COLO829 (cell line): ENCODE measurements at regions not wholly inside any gene's neighbourhood (a gene's known extent, or its start where the extent isn't known, plus 50 kb on each side); places are given as distances from the start of the nearest gene placed in this dataset.

Experiments
- DNase-seq: peaks from one replicate; pipeline ENCODE4 v3.0.0; 2012; ENCODE audit warnings: low spot score

- peak; percentile 79 for DNase-seq
Measured at GRCh38 chr20:20824924-20825584, 112.6 kb upstream of the RALGAPA2 start.

- DNase-seq: no peak
Measured at GRCh38 chr20:20823476-20823881, 111.0 kb upstream of the RALGAPA2 start.

GRCh38 chr20:20821484-20822260 lies 109.2 kb upstream of the RALGAPA2 start:
- peak; percentile 58 for DNase-seq

DNA sequence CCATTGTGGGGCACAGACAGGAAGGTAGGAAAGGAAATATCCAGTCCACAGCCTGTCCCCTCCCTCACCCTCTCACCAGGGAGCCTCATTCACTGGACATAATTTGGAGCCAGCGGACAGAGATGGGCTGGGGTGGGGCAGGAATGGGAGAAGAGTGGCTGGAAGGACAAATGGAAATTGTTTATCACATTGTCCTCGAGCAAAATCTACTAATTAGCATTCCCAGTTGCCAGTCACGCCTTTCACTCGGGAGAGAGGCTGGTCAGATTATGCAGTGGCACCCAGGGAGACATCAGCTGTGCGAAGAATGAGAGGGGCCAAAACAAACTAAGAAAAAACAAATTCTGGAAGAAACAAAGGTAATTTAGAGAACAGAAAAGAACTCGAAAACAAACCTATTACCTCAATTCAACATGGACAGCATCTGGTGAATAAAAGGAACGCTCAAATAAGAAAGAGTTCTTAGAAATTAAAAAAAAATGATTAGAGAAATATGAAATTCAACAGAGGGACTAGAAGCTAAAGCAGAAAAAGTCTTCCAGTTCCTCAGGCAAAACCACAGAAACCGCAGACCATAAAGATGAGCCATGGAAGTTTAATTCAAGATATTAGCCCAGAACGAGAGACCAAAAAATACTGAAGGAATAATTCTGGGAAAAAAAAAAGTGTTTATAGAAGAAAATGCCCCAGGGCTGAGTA lies 108.5 kb upstream of the RALGAPA2 start:
- no peak for DNase-seq

DNA sequence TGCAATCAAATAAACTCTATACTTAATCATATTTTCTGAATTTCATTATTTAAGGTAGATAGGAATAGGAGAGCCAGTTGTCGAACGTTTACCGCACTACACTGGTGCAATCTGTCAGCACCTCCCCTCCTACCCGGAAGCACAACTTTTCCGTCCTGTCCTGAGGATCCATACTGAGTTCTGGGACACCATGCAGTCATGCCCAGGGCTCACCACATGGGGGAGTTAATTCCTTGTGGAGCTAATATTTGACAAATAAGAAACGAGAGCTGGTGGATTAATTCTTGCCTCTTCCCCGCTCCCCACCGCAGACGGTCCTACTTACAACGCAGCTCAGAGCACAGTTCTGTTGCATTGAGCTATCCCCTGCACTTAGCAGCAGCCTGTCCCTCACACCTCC lies 107.7 kb upstream of the RALGAPA2 start:
- peak; percentile 68 for DNase-seq

- no peak for DNase-seq
Measured at GRCh38 chr20:20816969-20817755, 104.7 kb upstream of the RALGAPA2 start.

DNA sequence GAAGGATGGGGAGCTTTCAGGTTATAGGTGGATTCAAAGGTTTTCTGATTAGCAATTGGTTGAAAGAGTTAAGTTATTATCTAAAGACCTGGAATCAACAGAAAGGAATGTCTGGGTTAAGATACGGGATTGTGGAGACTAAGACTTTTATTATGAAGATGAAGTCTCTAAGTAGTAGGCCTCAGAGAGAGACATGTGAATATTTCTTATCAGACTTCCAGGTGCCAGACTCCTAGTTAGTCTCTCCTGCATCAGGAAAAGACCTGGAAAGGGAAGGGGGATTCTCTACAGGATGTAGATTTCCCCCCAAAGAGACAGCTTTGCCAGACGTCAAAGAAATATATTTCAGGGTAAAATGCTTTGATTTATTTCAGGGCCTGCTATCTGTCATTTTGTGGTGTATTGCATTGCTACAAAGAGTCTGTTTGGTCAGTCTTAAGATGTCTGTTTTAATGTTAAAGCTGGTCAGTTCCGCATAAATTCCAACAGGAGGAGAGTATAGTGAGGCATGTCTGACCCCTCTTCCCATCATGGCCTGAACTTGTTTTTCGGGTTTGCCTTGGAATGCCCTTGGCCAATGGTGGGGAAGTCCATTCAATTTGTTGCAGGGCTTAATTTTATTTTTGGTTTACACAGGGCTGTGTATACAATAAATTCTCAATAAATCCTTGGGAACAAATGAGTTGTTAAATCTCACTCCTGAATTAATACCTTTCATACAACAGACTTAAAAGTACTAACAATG lies 103.4 kb upstream of the RALGAPA2 start:
- DNase-seq: no peak

DNA sequence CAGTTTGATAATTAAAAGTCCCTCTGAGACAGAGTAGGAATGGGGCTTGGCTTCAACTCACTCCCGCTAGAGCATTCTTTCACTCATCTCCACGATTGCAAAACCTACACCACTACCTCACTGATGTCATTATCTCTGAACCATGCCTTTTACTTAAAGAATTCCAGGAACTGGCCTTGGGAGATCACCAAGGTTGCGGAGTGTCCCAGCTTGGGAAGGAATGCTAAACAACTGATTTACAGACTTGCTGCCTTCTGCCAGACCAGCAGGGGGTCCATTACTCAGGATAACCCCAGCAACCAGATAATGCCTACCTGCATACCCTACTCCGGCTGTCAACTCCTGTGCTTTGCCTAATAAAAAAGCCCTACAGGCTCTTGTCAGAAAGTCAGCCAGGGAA lies 102.2 kb upstream of the RALGAPA2 start:
- no peak for DNase-seq

DNA sequence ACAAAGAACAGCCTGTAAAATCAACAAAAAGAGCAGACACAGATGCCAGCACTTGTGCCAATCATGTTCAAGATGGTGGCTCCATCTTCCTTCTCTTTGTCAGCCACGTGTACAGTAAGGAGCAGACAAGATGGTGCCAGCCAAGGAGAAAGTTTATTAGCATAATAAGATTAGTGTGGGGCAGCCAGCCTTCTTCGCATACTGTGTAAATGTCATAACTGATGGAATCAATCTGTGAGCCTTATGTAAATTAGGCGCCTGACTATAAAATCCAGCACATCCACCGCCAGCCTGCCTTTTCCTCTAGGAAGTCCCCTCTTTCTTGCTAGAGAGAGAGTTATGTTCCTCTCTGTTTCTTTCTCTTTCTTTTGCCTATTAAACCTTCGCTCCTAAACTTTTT lies 99.7 kb upstream of the RALGAPA2 start:
- no peak for DNase-seq

- no peak for DNase-seq
Measured at GRCh38 chr20:20808016-20808415, 95.6 kb upstream of the RALGAPA2 start.

GRCh38 chr20:20806121-20807095 lies 94.0 kb upstream of the RALGAPA2 start:
- no peak for DNase-seq

- no peak for DNase-seq
Measured at GRCh38 chr20:20803011-20803410, 90.6 kb upstream of the RALGAPA2 start.

- DNase-seq: no peak
Measured at GRCh38 chr20:20802328-20802727, 89.9 kb upstream of the RALGAPA2 start.

DNA sequence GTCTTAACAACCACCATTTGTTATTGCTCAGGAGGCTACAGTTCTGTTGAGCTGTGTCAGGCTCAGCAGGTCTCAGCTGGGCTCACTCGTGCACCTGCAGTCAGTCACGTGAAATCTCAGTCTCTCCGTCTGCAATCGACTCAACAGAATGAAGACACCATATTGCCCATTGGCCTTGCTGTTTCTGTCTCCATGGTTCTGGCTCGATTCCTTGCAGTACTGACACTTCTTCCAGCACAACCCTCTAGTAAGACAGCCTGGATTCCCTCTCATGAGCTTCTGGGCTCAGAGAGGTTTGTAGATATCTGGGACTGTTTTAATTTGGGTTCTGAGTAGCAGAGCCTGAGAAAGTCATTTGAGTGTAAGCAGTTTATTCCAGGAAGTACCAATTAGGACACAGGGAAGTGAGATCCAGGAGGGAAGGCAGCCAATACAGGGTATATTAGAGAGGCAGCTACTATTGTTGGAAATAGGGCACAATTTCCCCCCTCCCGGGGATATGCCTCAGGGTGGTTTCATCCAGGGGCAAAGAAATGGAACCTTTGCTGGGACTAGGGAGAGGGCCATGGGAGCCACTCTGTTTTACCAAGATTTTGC lies 87.4 kb upstream of the RALGAPA2 start:
- no peak for DNase-seq

- no peak for DNase-seq
Measured at GRCh38 chr20:20797521-20798310, 85.3 kb upstream of the RALGAPA2 start.

GRCh38 chr20:20796766-20797440 lies 84.5 kb upstream of the RALGAPA2 start:
- DNase-seq: peak; percentile 82

- no peak for DNase-seq
Measured at GRCh38 chr20:20795721-20796120, 83.3 kb upstream of the RALGAPA2 start.

DNA sequence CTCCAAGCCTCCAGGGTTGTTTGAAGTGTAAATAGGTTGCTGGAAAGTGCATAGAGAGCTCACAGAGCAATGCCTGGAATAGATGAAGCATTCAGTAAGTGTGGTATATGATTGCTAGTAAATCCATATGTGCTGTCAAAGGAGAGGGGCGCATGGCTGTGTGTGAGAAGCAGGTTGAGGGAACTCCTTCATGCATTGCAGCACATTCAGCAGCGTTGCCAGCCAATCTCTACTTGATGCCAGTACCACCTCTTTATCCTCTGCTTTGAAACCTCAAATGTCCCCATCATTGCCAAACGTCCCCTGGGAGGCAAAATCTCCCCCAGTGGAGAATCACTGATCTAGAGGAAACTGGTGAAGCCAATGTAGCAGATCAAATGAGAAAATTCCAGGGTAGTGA lies 82.7 kb upstream of the RALGAPA2 start:
- no peak for DNase-seq

- DNase-seq: no peak
Measured at GRCh38 chr20:20793591-20793990, 81.1 kb upstream of the RALGAPA2 start.
